GM08714 (cell line): ENCODE measurements at regions not wholly inside any gene's neighbourhood (a gene's known extent, or its start where the extent isn't known, plus 50 kb on each side); places are given as distances from the start of the nearest gene placed in this dataset.
"Not testable (repeated sequence)": the region's sequence is repeated elsewhere in the genome, so short reads cannot be mapped to it uniquely, and the experiment has no call there.

Experiments
- H3K4me3 ChIP-seq: fragments of 200-500 bp; sonication (Bioruptor generic); 2 replicates; pipeline ENCODE4 v1.5.1; 2014; ENCODE audit warnings: mild to moderate bottlenecking, low read length, inconsistent platforms
- ZNF274 ChIP-seq: IDR thresholded peaks from 2 replicates; pipeline ENCODE4 v1.6.1; 2012; ENCODE audit warnings: mild to moderate bottlenecking, low read depth, low read length

- no peak for TF ChIP-seq ZNF274
- no peak overlapping the region for H3K4me3 ChIP-seq
Observed at GRCh38 chr3:137572931-137573330, 191.2 kb upstream of the SOX14 start.

GRCh38 chr3:137582484-137582883 is 181.6 kb upstream of the SOX14 start:
- H3K4me3 ChIP-seq: no peak overlapping the region
- TF ChIP-seq ZNF274: no peak

GRCh38 chr3:137583256-137583655 is 180.9 kb upstream of the SOX14 start:
- no peak for TF ChIP-seq ZNF274
- H3K4me3 ChIP-seq: no peak overlapping the region

GRCh38 chr3:137588871-137589270 is 175.2 kb upstream of the SOX14 start:
- no peak for TF ChIP-seq ZNF274
- H3K4me3 ChIP-seq: no peak overlapping the region

- H3K4me3 ChIP-seq: not testable (repeated sequence)
Observed at GRCh38 chr3:137595415-137595814, 168.7 kb upstream of the SOX14 start.

GRCh38 chr3:137610723-137611122 is 153.4 kb upstream of the SOX14 start:
- H3K4me3 ChIP-seq: no peak overlapping the region
- TF ChIP-seq ZNF274: no peak

GRCh38 chr3:137612291-137612690 is 151.8 kb upstream of the SOX14 start:
- H3K4me3 ChIP-seq: no peak overlapping the region
- TF ChIP-seq ZNF274: no peak

- no peak overlapping the region for H3K4me3 ChIP-seq
- TF ChIP-seq ZNF274: no peak
Observed at GRCh38 chr3:137615659-137616418, 148.3 kb upstream of the SOX14 start.

- no peak overlapping the region for H3K4me3 ChIP-seq
Observed at GRCh38 chr3:137641879-137642704, 122.0 kb upstream of the SOX14 start.

GRCh38 chr3:137642831-137643230 is 121.3 kb upstream of the SOX14 start:
- H3K4me3 ChIP-seq: no peak overlapping the region
- TF ChIP-seq ZNF274: no peak

More at GRCh38 chr3:137641879-137642704, 122.0 kb upstream of the SOX14 start:
- no peak for TF ChIP-seq ZNF274

GRCh38 chr3:137647179-137647578 is 116.9 kb upstream of the SOX14 start:
- no peak for TF ChIP-seq ZNF274
- H3K4me3 ChIP-seq: no peak overlapping the region

- no peak for TF ChIP-seq ZNF274
- H3K4me3 ChIP-seq: no peak overlapping the region
Observed at GRCh38 chr3:137669519-137670060, 94.5 kb upstream of the SOX14 start.

GRCh38 chr3:137687181-137687879 is 76.8 kb upstream of the SOX14 start:
- H3K4me3 ChIP-seq: no peak overlapping the region
- no peak for TF ChIP-seq ZNF274

- no peak overlapping the region for H3K4me3 ChIP-seq
- TF ChIP-seq ZNF274: no peak
Observed at GRCh38 chr3:137692803-137693431, 71.2 kb upstream of the SOX14 start.
